ENCODE measurements at regions not wholly inside any gene's neighbourhood (a gene's known extent, or its start where the extent isn't known, plus 50 kb on each side); places are given as distances from the start of the nearest gene placed in this dataset.
A peak's percentile ranks its signal among the peaks of the same experiment; 100 is the strongest.

DNA sequence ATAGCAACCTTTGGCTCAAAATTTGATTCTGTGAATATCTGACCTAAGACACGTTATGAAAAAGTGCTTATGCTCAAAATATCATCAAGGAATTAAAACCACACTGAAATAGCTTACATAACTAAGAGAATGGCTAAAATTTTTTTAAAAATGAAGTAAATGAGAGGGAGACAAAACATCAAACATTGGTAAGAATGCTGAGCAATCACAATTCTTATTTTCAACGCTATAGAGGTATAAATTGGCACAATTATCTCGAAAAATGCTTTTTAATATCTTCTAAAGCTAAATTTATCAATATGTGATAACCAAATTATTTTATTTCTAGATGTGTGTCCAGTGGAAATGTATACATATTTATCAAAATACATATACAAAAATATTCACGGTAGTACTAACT lies 381.3 kb downstream of the ANXA1 start:
- DNase-seq (ENCODE audit: low read depth): no peak
- no peak overlapping the region for H3K4me3 ChIP-seq (ENCODE audit: low read depth, low read length)
- TF ChIP-seq, protein P1, sequence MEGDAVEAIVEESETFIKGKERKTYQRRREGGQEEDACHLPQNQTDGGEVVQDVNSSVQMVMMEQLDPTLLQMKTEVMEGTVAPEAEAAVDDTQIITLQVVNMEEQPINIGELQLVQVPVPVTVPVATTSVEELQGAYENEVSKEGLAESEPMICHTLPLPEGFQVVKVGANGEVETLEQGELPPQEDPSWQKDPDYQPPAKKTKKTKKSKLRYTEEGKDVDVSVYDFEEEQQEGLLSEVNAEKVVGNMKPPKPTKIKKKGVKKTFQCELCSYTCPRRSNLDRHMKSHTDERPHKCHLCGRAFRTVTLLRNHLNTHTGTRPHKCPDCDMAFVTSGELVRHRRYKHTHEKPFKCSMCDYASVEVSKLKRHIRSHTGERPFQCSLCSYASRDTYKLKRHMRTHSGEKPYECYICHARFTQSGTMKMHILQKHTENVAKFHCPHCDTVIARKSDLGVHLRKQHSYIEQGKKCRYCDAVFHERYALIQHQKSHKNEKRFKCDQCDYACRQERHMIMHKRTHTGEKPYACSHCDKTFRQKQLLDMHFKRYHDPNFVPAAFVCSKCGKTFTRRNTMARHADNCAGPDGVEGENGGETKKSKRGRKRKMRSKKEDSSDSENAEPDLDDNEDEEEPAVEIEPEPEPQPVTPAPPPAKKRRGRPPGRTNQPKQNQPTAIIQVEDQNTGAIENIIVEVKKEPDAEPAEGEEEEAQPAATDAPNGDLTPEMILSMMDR (IDR thresholded peaks at IDR 0.05; ENCODE audit: insufficient read depth, low read depth, low read length): no peak

- TF ChIP-seq, protein P1 (IDR thresholded peaks at IDR 0.05; ENCODE audit: insufficient read depth, low read depth, low read length): no peak
- DNase-seq (ENCODE audit: low read depth): no peak
- no peak overlapping the region for H3K4me3 ChIP-seq (ENCODE audit: low read depth, low read length)
Observed at GRCh38 chr9:73536403-73536802, 384.7 kb downstream of the ANXA1 start.

GRCh38 chr9:73537561-73537960 lies 385.9 kb downstream of the ANXA1 start:
- DNase-seq (ENCODE audit: low read depth): no peak
- TF ChIP-seq, protein P1 (IDR thresholded peaks at IDR 0.05; ENCODE audit: insufficient read depth, low read depth, low read length): no peak
- H3K4me3 ChIP-seq (ENCODE audit: low read depth, low read length): no peak overlapping the region

DNA sequence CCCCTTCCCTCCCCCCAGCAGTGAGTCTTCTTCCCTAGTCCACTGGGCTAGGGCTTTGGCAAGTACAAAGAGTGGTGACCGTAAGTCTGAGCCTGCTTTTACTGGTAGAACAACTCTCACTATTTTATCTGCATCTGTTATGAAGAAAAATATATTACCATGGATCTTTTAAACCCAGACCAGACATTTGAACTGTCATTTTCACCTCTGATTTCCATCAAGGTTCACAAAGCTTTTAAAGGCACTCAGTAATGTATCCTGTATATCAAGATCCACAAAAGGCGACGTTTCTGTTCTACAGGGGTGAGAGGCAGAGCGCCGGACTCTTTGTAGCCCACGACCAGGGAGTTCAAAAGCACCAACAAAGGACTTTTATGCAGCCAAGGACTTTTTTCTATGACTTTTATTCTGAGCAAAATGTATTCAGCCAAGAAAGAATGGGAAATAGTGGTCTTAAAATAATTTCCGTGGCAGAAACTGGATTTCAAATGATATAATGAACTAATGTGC lies 388.3 kb downstream of the ANXA1 start:
- DNase-seq (ENCODE audit: low read depth): no peak
- no peak overlapping the region for H3K4me3 ChIP-seq (ENCODE audit: low read depth, low read length)
- TF ChIP-seq, protein P1 (IDR thresholded peaks at IDR 0.05; ENCODE audit: insufficient read depth, low read depth, low read length): no peak

DNA sequence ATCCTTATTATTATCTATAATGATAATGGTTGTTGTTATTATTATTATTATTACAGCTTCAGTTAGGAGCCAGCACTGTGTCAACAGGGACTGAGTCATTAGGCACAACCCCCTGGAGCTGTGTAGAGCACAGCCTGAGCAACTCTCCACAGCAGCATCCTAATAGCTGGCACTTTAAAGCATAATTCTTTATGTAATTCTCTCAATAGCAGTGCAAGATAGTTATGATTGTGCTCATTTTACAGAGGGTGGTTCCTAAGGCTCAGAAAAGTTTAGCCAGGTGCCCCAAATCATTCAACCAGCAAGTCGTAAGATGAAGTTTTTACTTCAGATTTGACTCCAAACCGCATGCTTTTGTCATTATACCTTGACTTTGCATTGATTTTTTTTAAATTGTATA lies 390.3 kb downstream of the ANXA1 start:
- no peak overlapping the region for H3K4me3 ChIP-seq (ENCODE audit: low read depth, low read length)
- TF ChIP-seq, protein P1 (IDR thresholded peaks at IDR 0.05; ENCODE audit: insufficient read depth, low read depth, low read length): no peak
- DNase-seq (ENCODE audit: low read depth): no peak

DNA sequence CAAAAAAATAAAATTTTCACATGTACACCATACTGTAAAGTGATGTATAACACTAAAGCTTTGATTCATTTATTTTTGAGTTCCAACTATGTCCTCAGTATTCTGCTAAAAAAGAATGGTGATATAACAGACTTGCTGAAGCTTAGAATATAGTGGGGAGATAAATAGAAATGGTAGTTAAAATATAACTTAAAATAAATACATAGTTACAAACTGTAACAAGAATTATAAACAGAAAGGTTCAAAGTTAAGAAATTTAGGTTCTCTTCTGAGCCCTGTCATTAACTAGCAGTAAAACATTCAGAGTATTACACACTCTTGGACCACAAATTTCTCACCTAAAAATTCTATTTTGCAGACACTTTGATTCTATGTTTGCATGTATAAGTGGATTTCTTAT lies 392.1 kb downstream of the ANXA1 start:
- TF ChIP-seq, protein P1 (IDR thresholded peaks at IDR 0.05; ENCODE audit: insufficient read depth, low read depth, low read length): no peak
- no peak for DNase-seq (ENCODE audit: low read depth)
- no peak overlapping the region for H3K4me3 ChIP-seq (ENCODE audit: low read depth, low read length)

GRCh38 chr9:73548201-73548600 lies 396.5 kb downstream of the ANXA1 start:
- no peak overlapping the region for H3K4me3 ChIP-seq (ENCODE audit: low read depth, low read length)
- peak; percentile 39 for DNase-seq (ENCODE audit: low read depth)
- TF ChIP-seq, protein P1 (IDR thresholded peaks at IDR 0.05; ENCODE audit: insufficient read depth, low read depth, low read length): no peak

Measured in fibroblast of villous mesenchyme (primary cell).